Left ventricle myocardium inferior (tissue), 1 donor: ENCODE measurements at regions not wholly inside any gene's neighbourhood (a gene's known extent, or its start where the extent isn't known, plus 50 kb on each side); places are given as distances from the start of the nearest gene placed in this dataset.

Experiments
- DNase-seq: peaks from one replicate; pipeline ENCODE4 v3.0.0-alpha.2; 2020
- H3K27ac ChIP-seq: fragments of 200-600 bp; replicated peaks from 2 replicates; pipeline ENCODE4 v1.8.0; 2021
- H3K27me3 ChIP-seq: fragments of 200-600 bp; 2 replicates; pipeline ENCODE4 v1.8.0; 2021; ENCODE audit warnings: low read depth
- H3K36me3 ChIP-seq: fragments of 200-600 bp; 2 replicates; pipeline ENCODE4 v1.8.0; 2021
- H3K4me1 ChIP-seq: fragments of 200-600 bp; 2 replicates; pipeline ENCODE4 v1.8.0; 2021
- H3K4me3 ChIP-seq: fragments of 200-600 bp; 2 replicates; pipeline ENCODE4 v1.8.0; 2021; ENCODE audit warnings: mild to moderate bottlenecking, moderate library complexity
- H3K9me3 ChIP-seq: fragments of 200-600 bp; replicated peaks from 2 replicates; pipeline ENCODE4 v1.8.0; 2021
- intact Hi-C: fragments of 100-400 bp; cut with micrococcal nuclease; formaldehyde crosslinking; loops from one replicate; pipeline ENCODE4 v1.11.0; 2022
- TF ChIP-seq, protein P1 (sequence below): fragments of 200-600 bp; IDR thresholded peaks from 2 replicates; pipeline ENCODE4 v1.8.0; 2021; ENCODE audit warnings: antibody characterized with exemption, mild to moderate bottlenecking, borderline replicate concordance
- donor health status: DM: no; HTN: yes; CAD: no; lungs with severe emphysema.

DNA sequence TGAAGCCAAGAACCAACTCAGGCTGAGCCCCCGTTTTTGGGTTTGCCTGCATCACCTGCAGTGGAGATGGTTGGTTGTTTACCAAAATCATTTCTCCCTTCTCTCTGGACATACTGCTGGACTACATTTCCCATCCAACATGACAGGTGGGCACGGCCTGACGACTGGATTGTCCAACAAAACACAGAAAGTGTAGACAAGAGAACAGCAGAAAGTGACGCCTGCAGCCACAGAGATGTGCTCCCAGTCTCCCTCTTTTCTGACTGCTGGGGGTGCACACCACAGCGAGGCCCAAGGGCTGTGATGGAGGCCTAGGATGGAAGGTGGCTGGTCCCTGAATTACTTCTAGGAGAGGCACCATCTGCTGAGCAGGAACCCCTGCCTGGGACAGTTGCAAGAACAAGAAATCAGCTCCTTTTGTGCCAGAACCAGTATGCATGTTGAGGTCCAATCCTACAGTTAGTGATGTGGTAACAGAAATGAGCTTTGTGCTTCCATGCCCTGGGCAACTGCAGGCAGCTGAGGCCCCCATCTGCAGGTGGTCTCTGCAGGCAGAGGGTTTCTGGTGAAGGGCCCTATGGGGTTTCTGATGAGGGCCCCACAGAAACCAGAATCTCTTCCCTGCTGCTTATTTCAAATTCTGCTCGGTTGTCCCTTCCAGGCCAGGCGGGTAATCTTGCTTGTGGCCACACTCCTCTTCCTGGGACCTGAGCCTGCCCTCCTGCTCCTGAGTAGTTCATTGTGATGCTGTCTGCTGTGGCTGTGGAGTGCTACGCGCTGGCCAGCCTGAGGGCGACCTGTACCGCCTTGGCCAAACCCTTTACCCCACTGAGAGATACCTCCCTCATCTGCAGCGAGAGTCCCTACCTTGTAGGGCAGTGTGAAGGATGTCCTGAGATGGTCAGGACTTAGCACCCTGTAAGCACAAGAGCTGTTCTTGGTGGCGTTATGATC is 168.3 kb downstream of the ASB1 start:
- Histone ChIP-seq H3K27ac (no peak overlapping the region), H3K4me3 (no peak overlapping the region), H3K27me3 (peaks cover 6% of the 10 kb centered on the region), H3K4me1 (peaks cover 20% of the 10 kb centered on the region), H3K9me3 (no peaks in the 10 kb centered on the region), H3K36me3 (no peaks in the 10 kb centered on the region)
- intact Hi-C loops: no loop called here
- DNase-seq: no peak
- TF ChIP-seq, protein P1, sequence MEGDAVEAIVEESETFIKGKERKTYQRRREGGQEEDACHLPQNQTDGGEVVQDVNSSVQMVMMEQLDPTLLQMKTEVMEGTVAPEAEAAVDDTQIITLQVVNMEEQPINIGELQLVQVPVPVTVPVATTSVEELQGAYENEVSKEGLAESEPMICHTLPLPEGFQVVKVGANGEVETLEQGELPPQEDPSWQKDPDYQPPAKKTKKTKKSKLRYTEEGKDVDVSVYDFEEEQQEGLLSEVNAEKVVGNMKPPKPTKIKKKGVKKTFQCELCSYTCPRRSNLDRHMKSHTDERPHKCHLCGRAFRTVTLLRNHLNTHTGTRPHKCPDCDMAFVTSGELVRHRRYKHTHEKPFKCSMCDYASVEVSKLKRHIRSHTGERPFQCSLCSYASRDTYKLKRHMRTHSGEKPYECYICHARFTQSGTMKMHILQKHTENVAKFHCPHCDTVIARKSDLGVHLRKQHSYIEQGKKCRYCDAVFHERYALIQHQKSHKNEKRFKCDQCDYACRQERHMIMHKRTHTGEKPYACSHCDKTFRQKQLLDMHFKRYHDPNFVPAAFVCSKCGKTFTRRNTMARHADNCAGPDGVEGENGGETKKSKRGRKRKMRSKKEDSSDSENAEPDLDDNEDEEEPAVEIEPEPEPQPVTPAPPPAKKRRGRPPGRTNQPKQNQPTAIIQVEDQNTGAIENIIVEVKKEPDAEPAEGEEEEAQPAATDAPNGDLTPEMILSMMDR: no peak

DNA sequence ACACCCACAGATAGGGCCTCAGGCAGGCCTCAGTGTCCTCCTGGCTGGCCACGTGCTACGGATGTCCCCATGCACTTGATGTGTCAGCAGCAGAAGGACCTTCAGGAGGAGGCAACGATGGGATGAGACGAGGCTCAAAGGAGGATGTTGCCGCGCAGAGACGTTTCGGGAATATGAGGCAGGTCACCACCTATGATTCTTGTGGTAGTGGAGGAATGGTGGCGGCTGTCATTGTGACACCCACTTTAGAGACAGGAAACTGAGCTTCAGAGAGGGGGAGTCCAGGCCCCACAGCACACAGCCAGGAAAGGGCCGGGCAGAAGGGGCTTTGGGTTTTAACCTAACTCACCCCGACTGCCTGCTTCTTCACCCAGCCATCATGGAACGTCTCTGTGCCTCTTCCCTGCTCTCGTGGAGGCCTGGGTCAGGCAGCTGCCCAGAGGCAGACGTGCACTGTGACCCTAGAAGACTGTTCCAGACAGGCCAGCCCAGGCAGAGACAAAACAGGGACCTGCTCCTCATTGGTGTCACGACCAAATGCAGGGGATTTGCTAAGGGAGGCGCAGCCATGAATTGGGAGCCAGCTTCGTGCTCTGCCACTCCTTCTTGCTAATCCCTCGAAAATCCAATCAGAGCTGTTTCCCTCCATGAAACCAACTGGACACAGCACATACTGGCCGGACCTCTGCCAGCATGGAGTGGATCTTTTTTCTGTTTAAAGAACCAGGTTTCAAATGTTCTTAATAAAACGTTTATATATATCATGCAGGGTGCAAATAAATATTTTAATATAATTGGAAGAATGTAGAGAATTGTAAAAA is 169.2 kb downstream of the ASB1 start:
- intact Hi-C loops: no loop called here
- Histone ChIP-seq H3K9me3 (no peaks in the 10 kb centered on the region), H3K27me3 (peaks cover 8% of the 10 kb centered on the region), H3K4me3 (no peak overlapping the region), H3K27ac (peak overlapping the region; percentile 80), H3K4me1 (peaks cover 22% of the 10 kb centered on the region), H3K36me3 (no peaks in the 10 kb centered on the region)
- TF ChIP-seq, protein P1: no peak
- DNase-seq: no peak

DNA sequence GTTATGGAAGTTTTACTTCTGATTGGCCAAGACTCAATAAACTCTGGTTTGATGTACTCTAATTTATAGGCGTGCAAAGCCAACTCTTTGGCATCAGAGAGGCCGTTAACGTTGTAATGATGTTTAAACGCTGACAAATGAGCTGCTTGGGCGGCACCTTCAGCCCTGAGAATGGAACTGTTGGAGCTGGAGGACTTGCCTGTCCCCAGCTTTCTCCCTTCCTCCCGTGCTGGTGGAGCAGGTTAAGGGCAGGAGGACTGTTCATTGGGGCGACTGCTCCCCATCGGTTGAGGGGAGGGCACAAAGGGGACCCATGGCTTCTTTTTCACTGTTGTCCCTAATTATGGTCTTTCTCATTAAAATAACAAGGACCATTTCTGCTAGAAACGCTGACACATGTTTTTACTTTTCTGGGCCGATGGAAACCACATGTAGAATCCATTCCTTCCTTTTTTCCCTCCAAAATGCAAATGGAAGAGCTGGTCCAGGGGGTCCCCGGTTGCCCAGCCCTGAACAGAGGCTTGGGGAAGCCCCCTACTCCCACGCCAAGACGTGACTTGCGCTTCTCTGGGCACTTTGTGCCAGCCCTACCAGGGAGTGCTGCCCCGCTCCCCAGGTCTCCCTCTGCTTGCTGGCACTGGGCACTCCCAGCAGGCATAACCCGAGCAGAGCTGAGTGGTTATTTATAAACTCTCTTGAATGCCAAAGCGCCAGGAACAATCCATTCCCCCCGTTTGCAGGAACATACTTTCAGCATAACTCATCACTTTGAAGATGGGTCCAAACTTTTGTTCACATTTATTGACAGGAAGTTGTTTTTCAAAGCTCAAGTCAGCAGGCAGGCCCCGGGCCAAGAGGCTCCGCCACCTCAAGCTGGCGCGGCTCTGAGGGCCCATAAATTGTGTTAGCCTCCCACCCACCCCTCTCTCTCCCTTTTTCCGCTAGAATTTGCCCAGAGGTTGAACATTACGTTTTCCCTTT is 170.1 kb downstream of the ASB1 start:
- Histone ChIP-seq H3K9me3 (no peaks in the 10 kb centered on the region), H3K27me3 (peaks cover 8% of the 10 kb centered on the region), H3K36me3 (no peaks in the 10 kb centered on the region), H3K4me1 (peaks cover 31% of the 10 kb centered on the region), H3K27ac (peak overlapping the region; percentile 80), H3K4me3 (no peak overlapping the region)
- peak; percentile 51 for DNase-seq
- intact Hi-C loops: no loop called here
- TF ChIP-seq, protein P1: no peak

DNA sequence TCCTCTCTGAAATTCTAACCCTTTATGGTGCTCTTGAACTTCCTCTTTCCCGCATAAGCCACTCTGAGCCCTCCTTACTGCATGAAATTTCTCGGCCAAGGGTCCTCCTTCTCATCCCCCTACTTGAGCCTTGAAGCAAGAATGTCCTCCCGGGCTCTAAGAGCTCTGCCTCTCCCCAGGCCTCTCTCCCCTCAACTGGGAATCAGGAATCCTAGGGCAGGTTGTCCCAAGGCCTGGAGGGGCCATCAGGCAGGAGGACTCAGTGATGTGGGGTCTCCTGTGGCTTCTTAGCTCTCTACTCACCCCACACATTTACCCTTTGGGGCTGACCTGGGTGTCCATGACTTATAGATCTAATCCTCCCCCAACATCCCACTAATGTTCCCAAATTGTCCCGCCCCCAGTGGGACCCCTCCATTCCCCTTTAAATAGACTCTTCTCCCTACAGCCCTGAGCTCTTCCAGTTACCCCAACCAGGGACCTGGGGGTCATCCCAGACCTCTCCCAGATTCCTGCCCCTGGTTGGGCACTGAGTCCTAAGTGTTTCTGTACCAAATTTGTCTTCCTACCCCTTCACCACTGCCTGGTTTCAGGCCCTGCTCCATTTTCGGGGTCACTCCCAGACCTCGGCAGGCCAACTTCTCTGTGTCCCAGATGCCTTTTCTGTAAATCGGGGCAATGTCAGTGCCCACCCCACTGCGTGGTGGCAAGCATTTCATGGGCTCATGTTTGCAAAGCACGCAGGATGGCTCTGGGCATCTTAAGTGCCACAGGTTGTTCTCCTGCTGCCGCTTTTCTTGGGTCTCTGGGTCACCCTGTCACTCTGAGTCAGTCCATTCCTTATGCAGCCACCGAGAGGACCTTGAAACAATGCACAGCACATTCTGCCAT is 171.2 kb downstream of the ASB1 start:
- Histone ChIP-seq H3K4me3 (no peak overlapping the region), H3K27me3 (peaks cover 8% of the 10 kb centered on the region), H3K27ac (peak overlapping the region; percentile 80), H3K9me3 (peaks cover 3% of the 10 kb centered on the region), H3K4me1 (peaks cover 39% of the 10 kb centered on the region), H3K36me3 (no peaks in the 10 kb centered on the region)
- DNase-seq: no peak
- TF ChIP-seq, protein P1: no peak
- intact Hi-C loops: no loop called here
